H9 (cell line): ENCODE measurements at regions not wholly inside any gene's neighbourhood (a gene's known extent, or its start where the extent isn't known, plus 50 kb on each side); places are given as distances from the start of the nearest gene placed in this dataset.

Source experiments
- DNase-seq: peaks from one replicate; pipeline ENCODE4 v3.0.0-alpha.2; 2017
- H2AFZ ChIP-seq: one replicate; pipeline ENCODE4 v1.6.1; 2013; ENCODE audit warnings: mild to moderate bottlenecking, low read length, control low read depth, moderate library complexity
- H2AK5ac ChIP-seq: 2 replicates; pipeline ENCODE4 v1.6.1; 2013; ENCODE audit warnings: low read length, control low read depth, mixed read lengths; ENCODE audit not compliant: insufficient read length
- H2BK120ac ChIP-seq: one replicate; pipeline ENCODE4 v1.6.1; 2013; ENCODE audit warnings: low read depth, mild to moderate bottlenecking, low read length, control low read depth, inconsistent platforms; ENCODE audit not compliant: poor library complexity, severe bottlenecking
- H2BK12ac ChIP-seq: 2 replicates; pipeline ENCODE4 v1.6.1; 2013; ENCODE audit warnings: low read length, control low read depth, mixed read lengths, low read depth; ENCODE audit not compliant: insufficient read length
- H2BK15ac ChIP-seq: 2 replicates; pipeline ENCODE4 v1.6.1; 2013; ENCODE audit warnings: low read depth, low read length, control low read depth
- H2BK20ac ChIP-seq: one replicate; pipeline ENCODE4 v1.6.1; 2013; ENCODE audit warnings: low read depth, mild to moderate bottlenecking, low read length, control low read depth, inconsistent platforms; ENCODE audit not compliant: poor library complexity, severe bottlenecking
- H2BK5ac ChIP-seq: 2 replicates; pipeline ENCODE4 v1.6.1; 2013; ENCODE audit warnings: low read length, control low read depth, mixed read lengths; ENCODE audit not compliant: insufficient read length
- H3K14ac ChIP-seq: 2 replicates; pipeline ENCODE4 v1.6.1; 2013; ENCODE audit warnings: low read length, control low read depth; ENCODE audit not compliant: insufficient read depth
- H3K18ac ChIP-seq: 2 replicates; pipeline ENCODE4 v1.6.1; 2013; ENCODE audit warnings: low read depth, mild to moderate bottlenecking, mixed read lengths, low read length, control low read depth; ENCODE audit not compliant: insufficient read length
- H3K23ac ChIP-seq: 2 replicates; pipeline ENCODE4 v1.6.1; 2013; ENCODE audit warnings: low read length, control low read depth, mixed read lengths, low read depth; ENCODE audit not compliant: insufficient read length
- H3K23me2 ChIP-seq: 2 replicates; pipeline ENCODE4 v1.6.1; 2013; ENCODE audit warnings: low read depth, mild to moderate bottlenecking, mixed read lengths, low read length, control low read depth; ENCODE audit not compliant: insufficient read length, poor library complexity, severe bottlenecking
- H3K27ac ChIP-seq: 2 replicates; pipeline ENCODE4 v1.5.1; 2013; ENCODE audit warnings: low read length, control low read depth, mixed read lengths, low read depth; ENCODE audit not compliant: insufficient read length
- H3K27me3 ChIP-seq: 2 replicates; pipeline ENCODE4 v1.6.1; 2013; ENCODE audit warnings: low read length, control low read depth, inconsistent platforms; ENCODE audit not compliant: insufficient read depth
- H3K4ac ChIP-seq: 2 replicates; pipeline ENCODE4 v1.6.1; 2013; ENCODE audit warnings: low read depth, mild to moderate bottlenecking, control low read depth, inconsistent platforms, low read length, moderate library complexity
- H3K4me1 ChIP-seq: 2 replicates; pipeline ENCODE4 v1.6.1; 2013; ENCODE audit warnings: low read length, control low read depth, inconsistent platforms; ENCODE audit not compliant: insufficient read depth
- H3K4me2 ChIP-seq: 2 replicates; pipeline ENCODE4 v1.6.1; 2013; ENCODE audit warnings: low read length, control low read depth, mixed read lengths; ENCODE audit not compliant: insufficient read length, insufficient read depth
- H3K56ac ChIP-seq: 2 replicates; pipeline ENCODE4 v1.6.1; 2013; ENCODE audit warnings: low read depth, mild to moderate bottlenecking, mixed read lengths, low read length, control low read depth; ENCODE audit not compliant: insufficient read length
- H3K79me1 ChIP-seq: 2 replicates; pipeline ENCODE4 v1.6.1; 2013; ENCODE audit warnings: low read depth, mild to moderate bottlenecking, moderate library complexity, low read length, control low read depth, inconsistent platforms; ENCODE audit not compliant: insufficient read depth, poor library complexity, severe bottlenecking
- H3K79me2 ChIP-seq: 2 replicates; pipeline ENCODE4 v1.6.1; 2013; ENCODE audit warnings: low read length, control low read depth, inconsistent platforms; ENCODE audit not compliant: insufficient read depth
- H3K9ac ChIP-seq: 2 replicates; pipeline ENCODE4 v1.6.1; 2013; ENCODE audit warnings: low read length, control low read depth, mixed read lengths; ENCODE audit not compliant: insufficient read length; ENCODE audit errors: extremely low read depth
- H3K9me3 ChIP-seq: one replicate; pipeline ENCODE4 v1.6.1; 2013; ENCODE audit warnings: low read depth, low read length, inconsistent platforms; ENCODE audit not compliant: control insufficient read depth
- H3T11ph ChIP-seq: one replicate; pipeline ENCODE4 v1.6.1; 2013; ENCODE audit warnings: mild to moderate bottlenecking, low read length, control low read depth, inconsistent platforms
- H4K20me1 ChIP-seq: one replicate; pipeline ENCODE4 v1.6.1; 2013; ENCODE audit not compliant: control insufficient read depth, insufficient read length, insufficient read depth
- H4K5ac ChIP-seq: 2 replicates; pipeline ENCODE4 v1.6.1; 2013; ENCODE audit warnings: low read depth, mild to moderate bottlenecking, mixed read lengths, low read length, control low read depth; ENCODE audit not compliant: insufficient read length
- H4K8ac ChIP-seq: replicated peaks from 2 replicates; pipeline ENCODE4 v1.6.1; 2013; ENCODE audit warnings: low read length, control low read depth, mixed read lengths, low read depth; ENCODE audit not compliant: insufficient read length
- H4K91ac ChIP-seq: 2 replicates; pipeline ENCODE4 v1.6.1; 2013; ENCODE audit warnings: low read depth, mild to moderate bottlenecking, moderate library complexity, mixed read lengths, low read length, control low read depth; ENCODE audit not compliant: insufficient read length
- H3K27ac Mint-ChIP-seq, 3 experiments: 2 replicates in 2 of 3; 3 replicates in 1 of 3; pipeline ENCODE4 v1.8.0; 2020 to 2021; ENCODE audit warnings: mixed read lengths in 3 of 3, mild to moderate bottlenecking in 1 of 3, moderate library complexity in 1 of 3
- H3K27me3 Mint-ChIP-seq: 2 replicates; pipeline ENCODE4 v1.8.0; 2021; ENCODE audit warnings: low read depth, mild to moderate bottlenecking, moderate library complexity, mixed read lengths
- H3K36me3 Mint-ChIP-seq, 3 experiments: 2 replicates in 2 of 3; 3 replicates in 1 of 3; pipeline ENCODE4 v1.8.0; 2020 to 2021; ENCODE audit warnings: low read depth in 3 of 3, mixed read lengths in 3 of 3; ENCODE audit not compliant: insufficient read depth in 1 of 3
- H3K4me1 Mint-ChIP-seq, 2 experiments: 2 replicates each; pipeline ENCODE4 v1.8.0; 2020; ENCODE audit warnings: mixed read lengths in 2 of 2
- H3K4me3 Mint-ChIP-seq, 2 experiments: 2 replicates in 1 of 2; 3 replicates in 1 of 2; pipeline ENCODE4 v1.8.0; 2020 to 2021; ENCODE audit warnings: mild to moderate bottlenecking in 2 of 2, mixed read lengths in 2 of 2, moderate library complexity in 1 of 2
- H3K9me3 Mint-ChIP-seq, 2 experiments: 2 replicates in 1 of 2; 3 replicates in 1 of 2; pipeline ENCODE4 v1.8.0; 2020; ENCODE audit warnings: mild to moderate bottlenecking in 2 of 2, mixed read lengths in 2 of 2, moderate library complexity in 1 of 2
- WGBS: extraction: QIAGEN DNeasy Blood & Tissue Kit; methylation state at CpG from one replicate; pipeline ENCODE4 v1.1.7; 2013; ENCODE audit warnings: missing lambda C conversion rate, low lambda C conversion rate, mixed read lengths; ENCODE audit not compliant: insufficient read length; ENCODE audit errors: extremely low coverage; 5-methylcytosine and 5-hydroxymethylcytosine counted together
- TF ChIP-seq, protein P1 (sequence below): fragments of 200-600 bp; sonication (generic); conservative IDR thresholded peaks from 3 replicates; pipeline ENCODE4 v1.8.0; 2021; ENCODE audit warnings: antibody characterized with exemption, mild to moderate bottlenecking

DNA sequence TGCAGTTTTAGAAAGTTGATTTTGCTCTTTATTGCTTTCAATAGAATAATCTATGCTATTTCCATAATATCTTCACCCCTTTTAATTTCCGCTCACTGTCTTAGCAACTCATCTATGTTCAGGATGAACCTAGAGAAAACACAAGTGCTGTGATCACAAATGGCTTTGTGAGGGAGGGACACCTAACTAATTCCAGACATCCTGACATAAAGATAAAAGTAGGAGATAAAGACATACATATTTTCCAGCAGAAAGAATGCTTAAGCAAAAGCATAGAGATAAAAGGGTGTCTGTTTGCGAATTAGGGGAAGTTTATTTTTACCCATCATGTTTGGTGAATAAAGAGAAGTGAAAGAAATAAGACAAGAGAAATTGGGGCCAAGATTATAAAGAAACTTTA lies 254.2 kb downstream of the KCNJ2 start:
- no peaks in the 10 kb centered on the region for H3K9me3 ChIP-seq
- TF ChIP-seq, protein P1, sequence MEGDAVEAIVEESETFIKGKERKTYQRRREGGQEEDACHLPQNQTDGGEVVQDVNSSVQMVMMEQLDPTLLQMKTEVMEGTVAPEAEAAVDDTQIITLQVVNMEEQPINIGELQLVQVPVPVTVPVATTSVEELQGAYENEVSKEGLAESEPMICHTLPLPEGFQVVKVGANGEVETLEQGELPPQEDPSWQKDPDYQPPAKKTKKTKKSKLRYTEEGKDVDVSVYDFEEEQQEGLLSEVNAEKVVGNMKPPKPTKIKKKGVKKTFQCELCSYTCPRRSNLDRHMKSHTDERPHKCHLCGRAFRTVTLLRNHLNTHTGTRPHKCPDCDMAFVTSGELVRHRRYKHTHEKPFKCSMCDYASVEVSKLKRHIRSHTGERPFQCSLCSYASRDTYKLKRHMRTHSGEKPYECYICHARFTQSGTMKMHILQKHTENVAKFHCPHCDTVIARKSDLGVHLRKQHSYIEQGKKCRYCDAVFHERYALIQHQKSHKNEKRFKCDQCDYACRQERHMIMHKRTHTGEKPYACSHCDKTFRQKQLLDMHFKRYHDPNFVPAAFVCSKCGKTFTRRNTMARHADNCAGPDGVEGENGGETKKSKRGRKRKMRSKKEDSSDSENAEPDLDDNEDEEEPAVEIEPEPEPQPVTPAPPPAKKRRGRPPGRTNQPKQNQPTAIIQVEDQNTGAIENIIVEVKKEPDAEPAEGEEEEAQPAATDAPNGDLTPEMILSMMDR: no peak
- H4K5ac ChIP-seq: no peak overlapping the region
- H3K27ac ChIP-seq: no peak overlapping the region
- no peak overlapping the region for H4K8ac ChIP-seq
- no peak overlapping the region for H2BK20ac ChIP-seq
- no peak overlapping the region for H2BK5ac ChIP-seq
- no peak overlapping the region for H3T11ph ChIP-seq
- no peak overlapping the region for H3K4ac ChIP-seq
- H3K56ac ChIP-seq: no peak overlapping the region
- Mint-ChIP-seq H3K36me3 (no peaks in the 10 kb centered on the region), H3K27ac (no peak overlapping the region), H3K4me3 (no peak overlapping the region), H3K27me3 (no peaks in the 10 kb centered on the region), H3K4me1 (peaks cover 4 to 8% of the 10 kb centered on the region in 2 experiments), H3K9me3 (no peaks in the 10 kb centered on the region)
- no CpG with 5 or more reads among the region's 2 CpGs for WGBS
- no peaks in the 10 kb centered on the region for H4K20me1 ChIP-seq
- H2AK5ac ChIP-seq: no peak overlapping the region
- no peaks in the 10 kb centered on the region for H3K79me1 ChIP-seq
- no peak overlapping the region for H2BK15ac ChIP-seq
- no peak overlapping the region for H4K91ac ChIP-seq
- H2BK12ac ChIP-seq: no peak overlapping the region
- no peak overlapping the region for H2BK120ac ChIP-seq
- H3K18ac ChIP-seq: no peak overlapping the region
- no peaks in the 10 kb centered on the region for H3K27me3 ChIP-seq
- no peak overlapping the region for H3K9ac ChIP-seq
- no peak overlapping the region for H2AFZ ChIP-seq
- H3K23ac ChIP-seq: no peak overlapping the region
- no peaks in the 10 kb centered on the region for H3K23me2 ChIP-seq
- no peak overlapping the region for H3K14ac ChIP-seq
- H3K4me1 ChIP-seq: no peaks in the 10 kb centered on the region
- H3K4me2 ChIP-seq: no peak overlapping the region
- H3K79me2 ChIP-seq: no peaks in the 10 kb centered on the region
- DNase-seq: no peak
